ENCODE measurements at regions not wholly inside any gene's neighbourhood (a gene's known extent, or its start where the extent isn't known, plus 50 kb on each side); places are given as distances from the start of the nearest gene placed in this dataset.

DNA sequence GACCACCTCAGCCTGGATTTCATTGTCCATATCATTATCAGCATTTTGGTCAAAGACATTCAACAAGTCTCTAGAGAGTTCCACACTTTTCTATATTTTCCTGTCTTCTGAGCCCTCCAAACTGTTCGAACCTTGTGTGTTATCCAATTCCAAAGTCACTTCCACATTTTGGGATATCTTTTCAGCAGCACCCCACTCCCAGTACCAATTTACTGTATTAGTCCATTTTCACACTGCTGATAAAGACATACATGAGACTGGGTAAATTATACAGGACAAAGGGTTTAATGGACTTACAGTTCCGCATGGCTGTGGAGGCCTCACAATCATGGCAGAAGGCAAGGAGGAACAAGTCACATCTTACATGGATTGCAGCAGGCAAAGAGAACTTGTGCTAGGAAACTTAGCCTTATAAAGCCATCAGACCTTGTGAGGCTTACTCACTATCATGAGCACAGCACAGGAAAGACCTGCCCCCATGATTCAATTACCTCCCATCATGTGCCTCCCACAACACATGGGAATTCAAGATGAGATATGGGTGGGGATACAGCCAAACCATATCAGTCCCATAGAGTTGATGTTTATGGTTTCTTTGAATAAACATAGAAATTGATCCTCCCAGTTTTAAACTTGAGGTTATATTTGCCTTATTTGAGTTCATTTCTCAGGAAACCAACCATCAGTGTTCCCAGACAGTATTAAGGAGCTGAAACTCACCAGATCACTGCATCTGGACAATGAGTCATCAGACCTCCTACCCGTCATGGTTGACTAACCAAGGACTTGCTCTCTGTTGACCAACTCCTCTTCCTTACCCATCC lies 322.7 kb upstream of the DUSP10 start:
- POLR2A ChIA-PET = interaction anchor here (0.8 kb wide), 1 partner anchor 9 kb away, joined by 3 read pairs; no protein-coding TSS in a partner anchor
- no peak for DNase-seq (ENCODE audit: low read depth, low spot score)
- H3K4me3 ChIP-seq (ENCODE audit: low read depth, low read length) = no peak overlapping the region
- TF ChIP-seq, protein P1, sequence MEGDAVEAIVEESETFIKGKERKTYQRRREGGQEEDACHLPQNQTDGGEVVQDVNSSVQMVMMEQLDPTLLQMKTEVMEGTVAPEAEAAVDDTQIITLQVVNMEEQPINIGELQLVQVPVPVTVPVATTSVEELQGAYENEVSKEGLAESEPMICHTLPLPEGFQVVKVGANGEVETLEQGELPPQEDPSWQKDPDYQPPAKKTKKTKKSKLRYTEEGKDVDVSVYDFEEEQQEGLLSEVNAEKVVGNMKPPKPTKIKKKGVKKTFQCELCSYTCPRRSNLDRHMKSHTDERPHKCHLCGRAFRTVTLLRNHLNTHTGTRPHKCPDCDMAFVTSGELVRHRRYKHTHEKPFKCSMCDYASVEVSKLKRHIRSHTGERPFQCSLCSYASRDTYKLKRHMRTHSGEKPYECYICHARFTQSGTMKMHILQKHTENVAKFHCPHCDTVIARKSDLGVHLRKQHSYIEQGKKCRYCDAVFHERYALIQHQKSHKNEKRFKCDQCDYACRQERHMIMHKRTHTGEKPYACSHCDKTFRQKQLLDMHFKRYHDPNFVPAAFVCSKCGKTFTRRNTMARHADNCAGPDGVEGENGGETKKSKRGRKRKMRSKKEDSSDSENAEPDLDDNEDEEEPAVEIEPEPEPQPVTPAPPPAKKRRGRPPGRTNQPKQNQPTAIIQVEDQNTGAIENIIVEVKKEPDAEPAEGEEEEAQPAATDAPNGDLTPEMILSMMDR (IDR thresholded peaks at IDR 0.05; ENCODE audit: insufficient read depth, low read length, missing control alignments) = no peak
- CTCF ChIA-PET = interaction anchor here (1.2 to 1.7 kb wide), 2 partner anchors 17 to 32 kb away, joined by 5 read pairs; no protein-coding TSS in a partner anchor

DNA sequence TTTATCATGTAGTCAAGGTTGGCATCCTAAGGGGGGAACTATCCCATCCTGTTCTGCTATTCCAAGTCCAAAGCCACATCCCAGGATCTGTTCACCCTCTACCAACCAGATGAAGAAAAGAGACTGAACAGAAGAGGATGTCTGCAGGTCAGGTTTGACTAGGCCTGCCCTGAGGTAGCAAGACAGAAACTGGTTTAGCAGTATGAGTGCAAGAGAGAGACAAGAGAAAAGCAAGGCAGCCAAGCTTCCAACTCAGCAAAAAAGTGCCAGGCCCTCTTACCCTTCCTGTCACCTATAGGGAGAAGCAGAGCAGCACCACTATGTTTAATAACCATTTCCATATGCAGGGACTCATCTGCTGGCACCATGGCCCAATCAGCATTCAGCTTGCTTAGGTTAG lies 320.8 kb upstream of the DUSP10 start:
- DNase-seq (ENCODE audit: low read depth, low spot score) = no peak
- POLR2A ChIA-PET = interaction anchor here (1.0 kb wide), 1 partner anchor 393 kb away, joined by 3 read pairs; no protein-coding TSS in a partner anchor
- TF ChIP-seq, protein P1 (IDR thresholded peaks at IDR 0.05; ENCODE audit: insufficient read depth, low read length, missing control alignments) = no peak
- CTCF ChIA-PET = no interaction called here
- no peak overlapping the region for H3K4me3 ChIP-seq (ENCODE audit: low read depth, low read length)

DNA sequence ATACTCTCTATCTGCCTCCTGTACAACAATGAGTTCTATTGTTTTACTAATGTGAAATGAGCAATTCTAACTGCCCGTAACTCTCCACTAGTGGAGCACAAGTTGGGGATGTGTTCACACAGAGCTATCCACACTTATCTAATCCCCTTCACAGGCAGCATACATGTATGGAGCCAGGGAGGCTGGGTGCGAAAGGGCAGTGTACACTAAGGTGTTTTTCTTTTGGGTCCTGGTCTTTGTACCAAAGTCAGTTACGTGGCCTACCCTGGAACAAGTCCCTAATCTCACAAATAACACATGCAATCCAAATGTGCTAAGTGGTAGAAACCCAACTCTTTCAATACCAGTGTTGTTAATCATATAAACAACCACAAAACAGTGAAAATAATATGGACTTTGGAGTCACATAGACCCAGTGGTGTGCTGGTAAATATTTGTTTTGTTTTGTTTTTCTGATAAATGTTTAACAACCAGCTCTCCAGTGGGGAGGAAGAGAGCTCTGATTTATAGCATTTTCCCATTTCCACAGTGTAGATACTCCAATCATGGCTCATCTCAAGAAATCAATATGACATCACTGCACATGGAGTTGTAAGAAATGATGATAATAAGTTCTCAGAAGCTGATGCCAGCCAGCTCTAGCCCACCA lies 319.9 kb upstream of the DUSP10 start:
- TF ChIP-seq, protein P1 (IDR thresholded peaks at IDR 0.05; ENCODE audit: insufficient read depth, low read length, missing control alignments) = no peak
- CTCF ChIA-PET = interaction anchor here (1.6 kb wide), 1 partner anchor 9 kb away, joined by 4 read pairs; no protein-coding TSS in a partner anchor
- H3K4me3 ChIP-seq (ENCODE audit: low read depth, low read length) = no peak overlapping the region
- DNase-seq (ENCODE audit: low read depth, low spot score) = no peak
- POLR2A ChIA-PET = no interaction called here

DNA sequence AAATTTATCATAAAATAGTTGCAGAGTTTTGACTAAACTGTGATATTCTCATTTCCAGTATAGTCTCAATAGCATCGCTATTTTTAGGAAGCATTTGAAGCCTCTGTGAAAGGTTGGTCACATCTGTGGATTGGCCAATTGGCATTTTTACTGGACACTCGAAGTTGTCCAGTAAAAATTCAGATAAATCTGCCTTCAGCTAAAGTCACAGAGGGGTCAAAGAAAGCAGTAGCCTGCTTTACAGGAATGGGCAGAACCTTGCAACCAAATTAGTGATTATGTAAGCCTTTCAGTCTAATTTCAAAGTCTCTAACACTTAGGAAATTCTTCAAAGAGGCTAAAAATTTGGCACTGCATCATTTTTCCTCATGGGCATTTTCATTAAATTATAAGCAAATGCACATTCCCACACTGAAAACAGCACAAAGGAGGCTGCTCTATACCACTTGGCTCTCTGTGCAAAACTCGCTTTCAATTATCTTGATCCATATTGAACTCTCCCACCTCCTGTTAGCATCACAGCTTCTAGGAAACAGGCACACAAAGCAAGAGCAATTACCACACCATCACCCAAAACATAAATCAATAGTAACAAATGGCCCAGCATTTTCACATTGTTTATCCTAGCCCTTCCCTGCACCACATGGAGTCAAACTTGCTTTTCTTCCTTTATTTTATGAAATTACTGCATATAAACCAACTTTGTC lies 318.5 kb upstream of the DUSP10 start:
- TF ChIP-seq, protein P1 (IDR thresholded peaks at IDR 0.05; ENCODE audit: insufficient read depth, low read length, missing control alignments) = no peak
- ChIA-PET POLR2A (no interaction called here), CTCF (interaction anchor here (1.2 to 1.6 kb wide), 3 partner anchors 11 to 14 kb away, joined by 3 to 4 read pairs (median 3); no protein-coding TSS in a partner anchor)
- no peak for DNase-seq (ENCODE audit: low read depth, low spot score)
- H3K4me3 ChIP-seq (ENCODE audit: low read depth, low read length) = no peak overlapping the region

DNA sequence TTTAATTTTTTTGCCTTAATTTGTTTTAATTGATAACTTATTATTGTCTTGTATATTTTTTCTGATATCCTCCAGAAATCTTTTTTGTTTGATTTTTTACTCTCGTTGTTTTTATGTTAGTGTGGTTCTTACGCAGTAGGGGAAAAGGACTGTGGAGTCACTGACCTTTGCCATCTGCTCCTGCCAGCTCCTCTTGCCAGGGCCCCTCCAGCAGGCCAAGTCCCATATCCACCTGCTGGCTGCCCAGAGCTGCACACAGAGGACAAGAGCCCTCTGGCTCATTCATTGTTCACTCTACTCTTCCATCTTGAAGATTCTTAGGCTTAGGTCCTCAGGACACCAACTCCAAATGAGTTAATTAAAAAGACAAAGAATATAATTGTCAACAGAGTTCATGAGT lies 316.4 kb upstream of the DUSP10 start:
- H3K4me3 ChIP-seq (ENCODE audit: low read depth, low read length) = no peak overlapping the region
- TF ChIP-seq, protein P1 (IDR thresholded peaks at IDR 0.05; ENCODE audit: insufficient read depth, low read length, missing control alignments) = no peak
- CTCF ChIA-PET = interaction anchor here (1.3 kb wide), 1 partner anchor 12 kb away, joined by 3 read pairs; no protein-coding TSS in a partner anchor
- no peak for DNase-seq (ENCODE audit: low read depth, low spot score)
- POLR2A ChIA-PET = no interaction called here
